ENCODE measurements at regions not wholly inside any gene's neighbourhood (a gene's known extent, or its start where the extent isn't known, plus 50 kb on each side); places are given as distances from the start of the nearest gene placed in this dataset.

GRCh38 chr14:101219896-101220703, 316.6 kb upstream of the RTL1 start:
- no peak for DNase-seq (ENCODE audit: low spot score)

DNA sequence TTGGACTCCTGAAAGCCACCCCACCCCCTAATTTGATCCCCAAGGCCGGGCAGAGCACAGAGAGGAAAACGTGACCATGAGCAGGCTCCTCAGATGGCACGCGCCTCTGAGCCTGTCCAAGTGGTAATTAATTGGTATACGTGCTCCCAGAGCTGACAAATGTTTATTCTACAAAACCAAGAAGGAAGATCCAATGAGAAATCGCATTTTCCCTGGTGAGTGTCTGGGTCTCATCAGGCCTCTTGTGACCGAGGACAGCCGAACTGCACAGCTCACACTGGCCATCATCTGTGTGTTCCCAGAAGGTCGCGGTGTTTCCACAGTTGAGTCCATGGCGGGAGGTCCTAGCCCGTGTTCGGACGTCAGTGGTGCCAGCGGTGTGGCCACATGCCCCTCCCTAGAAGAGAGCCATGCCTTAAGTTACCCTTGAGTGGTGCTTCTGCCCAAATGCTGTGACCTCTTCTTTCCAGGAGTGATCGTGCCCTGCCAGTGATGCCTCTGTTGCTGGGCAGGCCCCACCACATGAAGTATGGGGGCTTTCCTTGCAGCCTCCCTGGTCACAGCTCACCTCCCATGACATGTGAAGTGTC, 317.5 kb upstream of the RTL1 start:
- DNase-seq (ENCODE audit: low spot score), result no peak

DNA sequence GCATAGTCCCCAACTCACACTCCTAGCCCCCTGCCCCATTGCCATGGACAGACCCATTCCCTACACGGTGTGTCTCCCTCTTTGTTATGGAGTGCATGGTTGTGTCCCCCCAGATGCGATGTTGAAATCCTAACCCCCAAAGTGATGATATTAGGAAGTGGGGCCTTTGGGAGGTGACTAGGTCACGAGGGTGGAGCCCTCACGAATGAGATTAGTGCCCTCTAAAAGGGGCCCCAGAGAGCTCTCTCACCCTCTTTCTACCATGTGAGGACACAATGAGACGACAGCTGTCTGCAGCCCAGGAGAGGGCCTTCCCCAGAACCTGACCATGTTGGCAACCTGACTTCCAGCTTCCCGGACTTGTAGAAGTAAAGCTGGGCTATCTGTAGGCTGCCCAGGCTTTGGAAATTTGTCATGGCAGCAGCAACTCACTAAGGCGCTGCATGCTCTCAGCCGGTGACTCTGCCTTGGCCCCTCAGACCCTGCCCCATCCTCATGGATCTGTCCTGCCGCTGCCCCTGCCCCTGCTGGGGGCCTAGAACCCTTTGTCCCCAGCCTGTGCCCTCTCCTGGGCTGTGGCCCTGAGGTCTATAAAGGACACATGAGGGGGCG, 318.1 kb upstream of the RTL1 start:
- DNase-seq (ENCODE audit: low spot score), result no peak

DNA sequence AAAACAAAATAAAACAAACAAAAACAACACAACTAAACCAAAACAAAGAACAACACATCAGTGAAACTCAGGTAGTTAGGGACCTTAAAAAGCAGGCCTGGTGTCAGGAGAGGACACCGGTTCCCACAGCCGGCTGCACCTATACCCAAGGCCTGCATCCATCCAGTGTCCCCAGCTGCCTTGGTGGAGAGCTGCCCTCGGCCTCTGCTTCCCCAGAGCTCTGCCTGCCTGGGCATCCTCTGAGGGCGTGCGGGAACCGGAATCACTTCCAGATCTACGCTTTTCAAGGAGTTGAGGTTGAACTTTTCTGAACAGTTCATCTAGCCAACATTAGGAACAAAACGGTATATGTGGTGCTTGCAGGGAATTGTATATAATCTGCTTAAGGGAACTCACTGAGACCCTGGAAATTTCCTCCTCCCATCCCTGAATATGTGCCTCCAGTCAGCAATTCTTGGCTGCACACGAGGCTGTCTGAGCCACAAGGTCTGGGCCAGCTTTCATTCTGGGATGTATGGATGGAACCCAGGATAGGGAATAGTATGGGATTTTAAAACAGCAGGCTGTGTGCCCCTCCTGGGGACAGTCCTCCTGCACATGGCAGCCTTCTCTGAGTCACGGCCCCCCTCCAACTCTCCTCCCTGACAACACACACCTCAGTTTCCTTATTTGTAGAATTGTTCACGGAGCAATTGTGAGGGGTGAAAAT, 319.0 kb upstream of the RTL1 start:
- DNase-seq (ENCODE audit: low spot score), result no peak

DNA sequence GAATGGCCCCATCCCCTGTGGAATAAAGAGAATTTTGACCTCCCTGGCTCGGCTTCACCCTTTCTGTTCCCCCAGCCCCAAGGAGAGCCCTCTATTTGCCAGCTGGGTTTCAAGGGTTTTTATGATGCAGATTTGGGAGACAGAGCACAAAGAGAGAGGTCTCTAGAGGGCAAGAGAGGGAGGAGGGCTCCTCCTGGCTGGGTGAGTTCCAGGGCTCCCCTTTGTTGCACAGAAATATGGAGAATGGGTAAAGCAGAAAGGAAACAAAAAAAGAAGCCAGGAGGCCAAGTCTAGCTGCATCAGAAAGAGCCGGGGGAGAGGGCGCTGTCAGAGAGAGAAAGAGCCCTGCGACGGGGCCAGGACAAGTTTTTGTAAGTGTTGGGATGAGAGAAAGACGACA, 319.6 kb upstream of the RTL1 start:
- no peak for DNase-seq (ENCODE audit: low spot score)

DNA sequence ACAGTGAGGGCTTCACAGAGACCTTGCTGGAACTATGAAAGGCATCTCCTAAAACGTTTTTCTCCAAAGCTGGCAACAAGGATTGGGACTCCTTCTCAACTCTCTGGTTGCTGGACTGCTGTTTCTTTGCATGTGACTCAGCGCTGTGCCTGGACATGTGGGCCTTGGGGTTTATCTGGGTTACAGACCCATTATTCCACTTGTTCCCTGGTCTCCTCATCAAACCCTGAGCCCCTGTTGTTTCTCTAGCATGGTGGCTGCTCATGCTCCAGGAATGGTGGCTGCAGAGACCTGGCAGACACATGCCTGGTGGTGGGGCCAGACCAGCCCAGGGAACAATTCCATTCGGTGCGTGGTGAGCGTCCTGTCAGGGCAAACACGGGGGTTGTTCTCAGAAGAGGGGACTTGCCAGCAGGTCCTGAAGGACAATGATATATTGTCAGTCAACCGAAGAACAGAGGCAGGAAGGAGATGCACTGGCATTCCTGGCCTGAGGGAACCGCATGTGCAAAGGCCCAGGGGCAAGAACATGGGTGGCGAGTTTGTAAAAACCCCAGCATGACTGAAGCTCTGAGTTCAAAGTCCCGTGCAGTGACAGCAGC, 320.1 kb upstream of the RTL1 start:
- DNase-seq (ENCODE audit: low spot score), result no peak

DNA sequence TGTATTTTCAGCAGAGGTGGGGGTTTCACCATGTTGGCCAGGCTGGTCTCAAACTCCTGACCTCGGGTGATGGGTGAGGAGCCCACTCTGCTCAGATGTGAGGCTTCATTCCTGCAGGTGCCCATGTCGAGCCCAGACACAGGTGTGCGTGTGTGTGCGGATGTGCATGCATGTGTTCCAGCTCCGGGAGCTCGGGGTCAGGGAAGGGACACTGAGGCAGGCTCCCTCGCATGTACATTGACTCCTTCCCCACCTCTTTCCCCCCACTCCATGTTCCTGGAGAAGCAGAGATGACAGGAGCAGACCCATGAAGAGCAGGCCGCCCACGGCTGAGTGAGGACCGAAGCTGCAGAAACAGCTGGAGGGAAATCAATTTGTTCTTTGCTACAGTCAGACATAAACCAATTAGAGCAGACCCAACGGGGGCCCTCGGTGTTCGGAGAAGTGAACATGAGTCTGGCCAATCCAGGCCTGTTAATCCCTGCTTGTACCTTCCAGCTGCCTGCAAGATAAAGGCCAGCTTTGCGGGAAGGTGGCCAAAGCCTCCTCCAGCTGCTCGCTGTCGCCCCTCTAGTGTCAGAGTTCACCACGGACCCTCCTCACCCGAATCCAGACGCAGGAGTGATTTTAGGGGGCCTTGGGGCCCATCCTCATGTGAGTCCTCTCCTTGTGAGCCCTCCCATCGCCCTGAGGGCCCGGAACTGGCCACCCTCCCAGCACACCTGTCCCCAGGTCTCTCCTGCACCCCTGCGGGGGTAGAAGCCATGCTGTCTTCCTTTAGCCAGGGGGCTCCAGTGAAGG, 321.0 kb upstream of the RTL1 start:
- no peak for DNase-seq (ENCODE audit: low spot score)

DNA sequence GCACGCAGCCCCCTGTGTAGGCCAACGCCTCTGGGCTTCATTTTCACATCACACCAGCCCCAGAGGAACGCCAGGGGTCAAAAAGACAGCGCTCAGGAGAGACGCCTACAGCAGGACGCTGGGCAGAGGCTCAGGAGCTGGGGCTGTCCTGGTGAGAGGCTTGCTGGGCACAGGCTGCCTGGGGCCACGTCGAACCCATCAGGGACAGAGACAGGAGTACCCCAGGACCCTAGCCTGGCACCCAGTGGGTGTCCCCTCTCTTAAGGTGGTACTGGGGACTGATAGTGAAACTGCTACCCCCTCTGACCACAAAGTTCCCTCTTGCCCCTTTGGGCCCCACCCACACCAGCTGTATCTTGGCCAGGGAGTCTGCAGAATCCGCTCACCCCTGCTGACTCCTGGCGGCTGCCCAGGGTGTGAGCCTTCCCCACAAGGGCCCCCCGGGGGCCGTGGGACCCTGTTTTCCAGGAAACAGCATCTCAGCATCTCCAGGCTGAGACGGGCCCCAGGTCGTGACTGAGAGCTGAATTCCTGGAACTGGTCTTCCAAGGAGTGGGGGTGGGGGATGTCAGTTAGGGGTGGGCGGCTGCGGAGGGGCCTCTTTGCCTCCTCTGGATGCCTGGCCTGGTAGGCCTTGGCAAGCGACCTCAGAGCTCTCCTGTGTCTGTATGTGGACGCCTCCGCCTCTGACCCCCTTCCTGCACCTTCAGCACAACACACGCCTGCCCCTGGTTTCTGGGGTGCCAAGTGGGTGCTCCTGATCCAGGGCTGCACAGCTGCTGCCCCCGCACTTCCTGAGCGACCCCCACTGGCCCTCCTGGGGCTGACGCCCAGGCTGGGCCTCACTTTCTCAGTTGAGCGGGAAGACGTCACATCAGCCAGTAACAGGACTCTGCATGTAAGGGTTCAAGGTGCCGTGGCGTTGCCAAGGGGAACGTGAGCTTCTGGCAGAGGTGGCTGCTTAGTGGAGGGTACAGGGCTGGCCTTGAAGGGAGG, 321.9 kb upstream of the RTL1 start:
- DNase-seq (ENCODE audit: low spot score), result no peak

- no peak for DNase-seq (ENCODE audit: low spot score)
Observed at GRCh38 chr14:101226265-101226602, 322.7 kb upstream of the RTL1 start.

DNA sequence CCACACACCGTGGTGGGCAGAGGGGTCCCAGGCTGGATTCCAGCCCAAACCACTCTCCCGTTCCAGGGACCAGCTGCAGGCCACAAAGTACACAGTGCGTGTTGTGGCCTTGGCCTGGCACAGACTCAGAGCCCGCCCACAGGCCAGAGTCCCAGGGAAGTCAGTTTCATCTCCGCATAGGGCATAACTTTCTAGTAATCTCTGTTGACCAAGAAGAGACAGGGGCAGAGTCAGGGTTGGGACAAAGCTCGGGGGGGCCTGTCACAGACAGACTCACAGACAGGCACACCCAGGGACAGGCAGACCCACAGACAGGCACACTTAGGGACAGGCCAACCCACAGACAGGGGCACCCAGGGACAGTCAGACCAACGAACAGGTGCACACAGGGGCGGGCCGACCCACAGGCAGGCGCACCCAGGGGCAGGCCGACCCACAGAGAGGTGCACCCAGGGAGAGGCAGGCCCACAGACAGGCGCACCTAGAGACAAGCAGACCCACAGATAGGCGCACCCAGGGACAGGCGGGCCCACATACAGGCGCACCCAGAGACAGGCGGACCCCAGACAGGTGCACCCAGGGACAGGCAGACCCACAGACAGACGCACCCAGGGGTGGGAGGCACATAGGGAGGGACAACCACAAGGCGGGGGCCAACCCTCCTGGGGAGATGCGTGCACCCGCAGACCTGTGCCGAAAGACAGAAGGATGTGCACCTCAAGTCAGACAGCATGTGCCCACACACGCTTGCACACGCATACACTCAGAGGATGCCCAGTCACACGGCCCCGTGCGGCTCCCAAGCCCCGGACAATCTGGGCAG, 323.3 kb upstream of the RTL1 start:
- no peak for DNase-seq (ENCODE audit: low spot score)

DNA sequence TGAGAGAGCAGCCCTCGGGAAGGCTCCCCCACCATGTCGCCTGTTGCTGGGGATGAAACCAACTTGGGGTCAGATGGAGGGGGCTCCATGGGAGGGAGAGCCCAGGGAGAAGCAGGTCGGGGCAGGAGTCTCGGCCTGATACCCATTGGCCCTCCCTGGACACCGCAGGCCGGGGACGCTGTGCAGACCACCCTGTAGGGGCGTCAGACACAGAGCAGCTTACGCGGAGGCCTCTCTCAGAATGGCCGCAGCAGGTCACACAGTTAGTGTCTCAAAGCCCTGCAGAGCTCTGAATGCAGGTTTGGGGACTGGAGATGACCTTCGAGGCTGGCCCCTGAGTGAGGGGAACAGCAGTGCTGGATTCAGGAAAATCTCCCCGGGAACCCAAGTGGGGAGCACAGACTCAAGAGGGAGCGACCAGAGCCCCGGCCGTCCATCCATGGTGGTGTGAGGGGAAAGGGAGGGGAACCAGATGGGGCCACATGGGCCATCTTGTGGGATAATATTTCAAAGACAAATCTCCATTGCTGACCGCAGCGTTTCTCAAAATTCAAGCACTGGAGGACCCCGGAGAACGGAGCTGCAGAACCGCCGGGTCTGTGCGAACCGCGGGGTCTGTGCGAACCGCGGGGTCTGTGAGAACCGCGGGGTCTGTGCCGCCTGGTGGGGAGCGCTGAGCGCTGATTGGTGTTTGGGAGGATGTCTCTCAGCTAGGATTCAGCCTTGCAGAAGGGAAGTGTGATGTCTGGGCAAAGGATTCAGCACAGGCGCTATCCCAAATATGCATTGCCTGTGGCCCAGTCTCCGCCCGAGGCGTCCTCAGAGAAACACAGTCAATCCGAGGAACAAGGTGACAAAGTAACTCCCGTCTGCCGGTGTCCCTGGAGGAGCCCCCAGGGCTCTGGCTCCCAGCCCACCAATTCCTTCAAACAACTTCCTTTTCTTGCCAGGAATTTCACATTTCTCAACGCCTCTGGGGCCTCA, 324.4 kb upstream of the RTL1 start:
- DNase-seq (ENCODE audit: low spot score), result no peak

GRCh38 chr14:101228949-101229541, 325.5 kb upstream of the RTL1 start:
- DNase-seq (ENCODE audit: low spot score), result no peak

DNA sequence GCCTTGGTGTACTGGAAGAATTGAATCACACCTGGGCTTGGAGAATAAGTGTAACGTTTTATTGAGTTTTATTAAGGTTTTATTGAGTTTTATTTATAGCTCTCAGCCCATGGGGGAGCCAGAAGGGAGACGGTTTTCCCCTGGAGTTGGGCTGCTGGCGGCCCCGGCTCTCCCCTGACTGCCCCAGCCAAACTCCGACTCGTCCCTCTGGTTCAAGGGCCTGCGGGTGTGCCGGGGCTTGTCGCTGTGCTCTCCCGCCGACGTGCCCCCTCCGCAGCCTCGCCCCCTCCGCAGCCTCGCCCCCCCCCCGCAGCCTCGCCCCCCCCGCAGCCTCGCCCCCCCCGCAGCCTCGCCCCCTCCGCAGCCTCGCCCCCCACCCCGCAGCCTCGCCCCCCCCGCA, 326.1 kb upstream of the RTL1 start:
- DNase-seq (ENCODE audit: low spot score), result no peak

- no peak for DNase-seq (ENCODE audit: low spot score)
Observed at GRCh38 chr14:101230161-101230850, 326.8 kb upstream of the RTL1 start.

DNA sequence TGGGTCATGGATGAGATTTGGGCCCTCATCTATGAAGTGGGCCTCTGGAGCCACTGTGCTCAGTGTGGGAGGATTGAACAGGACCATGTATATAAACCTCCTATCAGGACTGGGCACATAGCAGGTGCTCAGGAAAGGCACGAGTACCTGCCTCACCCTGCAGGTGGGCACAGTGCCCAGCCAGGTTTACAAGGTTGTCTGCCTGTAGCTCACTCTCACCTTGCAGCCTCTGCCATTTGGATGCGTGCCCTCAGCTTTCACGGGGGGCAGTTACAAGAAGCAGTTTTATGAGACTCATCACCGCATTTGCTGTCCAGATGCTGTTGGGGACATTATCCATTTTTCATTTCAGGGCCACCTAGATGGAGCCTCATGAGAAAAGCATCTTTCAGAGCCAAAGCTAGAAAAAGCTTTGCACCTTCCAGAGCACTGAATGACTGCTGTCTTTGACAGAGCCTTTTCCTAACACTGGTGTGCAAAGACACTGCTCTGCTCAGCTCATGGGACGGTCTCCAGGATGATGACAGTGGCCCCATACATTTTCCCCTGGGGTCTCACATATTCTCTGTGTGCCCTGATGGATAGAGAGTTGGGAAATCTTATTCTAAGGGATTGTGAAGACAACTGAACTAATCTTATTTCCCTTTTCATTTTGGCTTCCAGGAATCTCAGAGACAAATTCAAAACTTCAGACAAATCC, 327.5 kb upstream of the RTL1 start:
- DNase-seq (ENCODE audit: low spot score), result no peak

DNA sequence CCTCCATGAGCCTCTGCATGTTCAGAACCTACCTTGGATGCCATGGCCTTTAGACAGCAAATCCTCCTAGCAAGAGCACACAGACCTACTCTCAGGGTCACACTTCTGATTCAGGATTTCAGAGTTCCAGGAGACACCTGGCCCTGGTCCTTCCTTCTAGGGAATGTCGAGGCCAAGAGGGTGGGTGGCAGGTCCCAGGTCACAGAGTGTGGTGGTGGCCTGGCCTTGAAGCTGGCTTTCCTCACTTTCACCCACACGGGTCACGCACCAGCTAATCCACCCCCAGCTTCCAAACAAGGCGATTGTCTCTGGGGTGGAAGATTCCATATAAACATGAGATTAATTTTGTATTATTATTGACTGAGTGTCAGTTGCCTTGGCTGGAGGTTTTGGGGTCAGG, 328.3 kb upstream of the RTL1 start:
- DNase-seq (ENCODE audit: low spot score), result no peak
